ENCODE measurements at regions not wholly inside any gene's neighbourhood (a gene's known extent, or its start where the extent isn't known, plus 50 kb on each side); places are given as distances from the start of the nearest gene placed in this dataset.

DNA sequence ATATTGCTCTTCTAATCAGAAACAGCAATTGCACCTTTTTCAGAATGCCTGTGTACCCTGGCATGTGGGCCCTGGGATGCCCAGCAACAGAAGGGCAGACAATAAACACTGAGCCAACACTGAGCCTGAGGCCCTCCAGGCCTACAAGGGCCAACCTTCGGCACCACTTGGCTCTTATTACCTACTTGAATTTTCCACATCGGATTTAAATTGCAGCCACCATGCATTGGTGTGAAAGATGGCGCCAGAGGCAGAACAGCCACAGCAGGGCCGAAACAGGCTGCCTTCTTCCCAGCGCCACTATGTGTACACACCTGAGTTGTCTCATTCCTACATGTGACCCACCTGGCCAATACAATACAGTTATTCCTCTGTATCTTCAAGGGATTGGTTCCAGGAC lies 51.4 kb upstream of the EZH2 start:
- no peak for FAIRE-seq
- CTCF ChIA-PET: no interaction called here

More for the DNA sequence above, 51.4 kb upstream of the EZH2 start:
- H2AFZ ChIP-seq (ENCODE audit: control insufficient read depth, low read depth, low read length): no peak overlapping the region
- H3K27me3 ChIP-seq (replicated peaks in 1 of 2; ENCODE audit: control insufficient read depth in 2 of 2, insufficient read depth in 2 of 2, low read length in 1 of 2): no peaks in the 10 kb centered on the region
- no peak overlapping the region for H3K4me2 ChIP-seq (ENCODE audit: control insufficient read depth, insufficient read depth)
- H3K79me2 ChIP-seq (ENCODE audit: control insufficient read depth, insufficient read depth, low read length): no peaks in the 10 kb centered on the region
- no peaks in the 10 kb centered on the region for H3K9me3 ChIP-seq (replicated peaks; ENCODE audit: control insufficient read depth, insufficient read depth, low read length)
- RAD21 ChIA-PET (ENCODE audit: unreplicated experiment): no interaction called here
- ATAC-seq: no peak
- in situ Hi-C loops (cut with MboI) (no loop called here), intact Hi-C loops (cut with micrococcal nuclease; ENCODE audit: unreplicated experiment) (no loop called here)
- H3K36me3 ChIP-seq (ENCODE audit: control insufficient read depth in 2 of 2, insufficient read depth in 2 of 2, low read length in 1 of 2): no peaks in the 10 kb centered on the region
- no peak overlapping the region for H3K27ac ChIP-seq (ENCODE audit: control insufficient read depth, insufficient read depth)
- no peak for TF ChIP-seq CREB1 (IDR thresholded peaks at IDR 0.05; ENCODE audit: low read depth)
- TF ChIP-seq, protein P1, sequence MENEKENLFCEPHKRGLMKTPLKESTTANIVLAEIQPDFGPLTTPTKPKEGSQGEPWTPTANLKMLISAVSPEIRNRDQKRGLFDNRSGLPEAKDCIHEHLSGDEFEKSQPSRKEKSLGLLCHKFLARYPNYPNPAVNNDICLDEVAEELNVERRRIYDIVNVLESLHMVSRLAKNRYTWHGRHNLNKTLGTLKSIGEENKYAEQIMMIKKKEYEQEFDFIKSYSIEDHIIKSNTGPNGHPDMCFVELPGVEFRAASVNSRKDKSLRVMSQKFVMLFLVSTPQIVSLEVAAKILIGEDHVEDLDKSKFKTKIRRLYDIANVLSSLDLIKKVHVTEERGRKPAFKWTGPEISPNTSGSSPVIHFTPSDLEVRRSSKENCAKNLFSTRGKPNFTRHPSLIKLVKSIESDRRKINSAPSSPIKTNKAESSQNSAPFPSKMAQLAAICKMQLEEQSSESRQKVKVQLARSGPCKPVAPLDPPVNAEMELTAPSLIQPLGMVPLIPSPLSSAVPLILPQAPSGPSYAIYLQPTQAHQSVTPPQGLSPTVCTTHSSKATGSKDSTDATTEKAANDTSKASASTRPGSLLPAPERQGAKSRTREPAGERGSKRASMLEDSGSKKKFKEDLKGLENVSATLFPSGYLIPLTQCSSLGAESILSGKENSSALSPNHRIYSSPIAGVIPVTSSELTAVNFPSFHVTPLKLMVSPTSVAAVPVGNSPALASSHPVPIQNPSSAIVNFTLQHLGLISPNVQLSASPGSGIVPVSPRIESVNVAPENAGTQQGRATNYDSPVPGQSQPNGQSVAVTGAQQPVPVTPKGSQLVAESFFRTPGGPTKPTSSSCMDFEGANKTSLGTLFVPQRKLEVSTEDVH (IDR thresholded peaks at IDR 0.05; ENCODE audit: low read depth, partially characterized antibody): no peak
- TF ChIP-seq WRNIP1 (IDR thresholded peaks at IDR 0.05; ENCODE audit: borderline replicate concordance, low read depth, low read length): no peak
- TF ChIP-seq YY1 (IDR thresholded peaks at IDR 0.05; ENCODE audit: low read depth, low read length): no peak
- TF ChIP-seq, protein P2, sequence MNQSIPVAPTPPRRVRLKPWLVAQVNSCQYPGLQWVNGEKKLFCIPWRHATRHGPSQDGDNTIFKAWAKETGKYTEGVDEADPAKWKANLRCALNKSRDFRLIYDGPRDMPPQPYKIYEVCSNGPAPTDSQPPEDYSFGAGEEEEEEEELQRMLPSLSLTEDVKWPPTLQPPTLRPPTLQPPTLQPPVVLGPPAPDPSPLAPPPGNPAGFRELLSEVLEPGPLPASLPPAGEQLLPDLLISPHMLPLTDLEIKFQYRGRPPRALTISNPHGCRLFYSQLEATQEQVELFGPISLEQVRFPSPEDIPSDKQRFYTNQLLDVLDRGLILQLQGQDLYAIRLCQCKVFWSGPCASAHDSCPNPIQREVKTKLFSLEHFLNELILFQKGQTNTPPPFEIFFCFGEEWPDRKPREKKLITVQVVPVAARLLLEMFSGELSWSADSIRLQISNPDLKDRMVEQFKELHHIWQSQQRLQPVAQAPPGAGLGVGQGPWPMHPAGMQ (IDR thresholded peaks at IDR 0.05; ENCODE audit: borderline replicate concordance): no peak
- no peak for DNase-seq (ENCODE audit: low read depth, low spot score)
- H3K4me3 ChIP-seq: no peak overlapping the region
- SMC1A ChIA-PET (ENCODE audit: uncharacterized antibody, unreplicated experiment): no interaction called here
- no TSS peak for BruUV-seq (replicated peaks)
- POLR2A ChIA-PET: no interaction called here
- no peak overlapping the region for H3K9ac ChIP-seq (ENCODE audit: control insufficient read depth, insufficient read depth, low read length)
- 97% methylated on average over 5 of the region's 5 CpGs for WGBS (ENCODE audit: insufficient coverage, insufficient replicate concordance, low lambda C conversion rate, missing lambda C conversion rate)
- H4K20me1 ChIP-seq (ENCODE audit: control insufficient read depth, insufficient read depth): no peaks in the 10 kb centered on the region
- no peaks in the 10 kb centered on the region for H3K4me1 ChIP-seq (ENCODE audit: control insufficient read depth, insufficient read depth, low read length)

All from GM12878 (cell line).